ENCODE measurements at regions not wholly inside any gene's neighbourhood (a gene's known extent, or its start where the extent isn't known, plus 50 kb on each side); places are given as distances from the start of the nearest gene placed in this dataset.

- TF ChIP-seq CTCF (conservative IDR thresholded peaks at IDR 0.05; ENCODE audit: low read depth, low read length) (no peak), EZH2phosphoT487 (IDR thresholded peaks at IDR 0.05; ENCODE audit: borderline replicate concordance, low read length) (no peak), EZH2 (IDR thresholded peaks at IDR 0.05; ENCODE audit: low read length, unreplicated experiment) (no peak)
Observed at GRCh38 chr6:22497276-22497675, 72.1 kb upstream of the HDGFL1 start.

Measured in PC-3 (cell line).